Stimulated activated CD4-positive, alpha-beta T cell treated with anti-CD3 and anti-CD28 coated beads, Interleukin-1b, Interleukin-23, amount 100 ng/mL, for 24 hours (primary cell): ENCODE measurements at regions not wholly inside any gene's neighbourhood (a gene's known extent, or its start where the extent isn't known, plus 50 kb on each side); places are given as distances from the start of the nearest gene placed in this dataset.

Experiments used
- DNase-seq, 4 experiments: peaks; one replicate each; pipeline ENCODE4 v3.0.0-alpha.2; 2020; ENCODE audit warnings: low read depth in 4 of 4, low spot score in 1 of 4

DNA sequence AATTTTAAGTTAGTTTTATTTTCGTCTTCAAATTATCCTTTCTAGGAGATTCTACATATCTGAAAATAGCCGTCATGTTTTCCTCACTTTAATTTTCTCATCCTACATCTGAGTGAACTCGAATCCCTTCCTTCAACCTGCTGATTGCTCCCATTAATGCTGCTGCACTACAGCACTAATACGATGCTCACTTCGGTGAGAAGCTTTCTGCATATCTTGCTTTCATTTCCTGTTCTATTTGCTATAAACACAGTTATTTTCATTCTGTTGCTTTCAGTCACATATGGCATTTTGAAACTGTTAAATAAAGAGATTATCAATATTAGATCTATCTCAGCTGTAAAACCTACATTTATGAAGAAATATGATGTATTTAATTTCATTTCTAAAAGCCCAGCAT is 749.2 kb downstream of the EFNA5 start:
- DNase-seq = no peak

DNA sequence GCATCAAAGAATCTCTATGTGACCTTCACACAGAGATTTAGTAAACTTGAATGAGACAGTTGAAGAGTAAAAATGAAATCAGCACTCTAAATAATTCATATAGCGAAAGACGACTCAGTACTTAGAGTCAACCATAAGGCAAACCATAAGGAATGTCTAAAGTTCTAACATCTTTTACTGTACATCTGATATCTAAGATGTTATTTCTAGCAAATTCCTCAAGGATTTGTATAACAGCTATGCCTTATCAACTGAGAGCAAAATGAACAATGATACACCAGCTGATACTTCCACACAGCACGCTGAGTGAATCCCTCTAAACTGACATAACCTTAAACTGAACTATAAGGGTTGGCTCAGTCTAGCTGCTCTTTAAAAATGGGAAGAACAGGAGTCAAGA is 760.3 kb downstream of the EFNA5 start:
- DNase-seq = no peak

- DNase-seq = no peak
These were observed 761.0 kb downstream of the EFNA5 start for GRCh38 chr5:106909716-106910115.

- no peak for DNase-seq
These were observed 762.8 kb downstream of the EFNA5 start for GRCh38 chr5:106907979-106908378.

DNA sequence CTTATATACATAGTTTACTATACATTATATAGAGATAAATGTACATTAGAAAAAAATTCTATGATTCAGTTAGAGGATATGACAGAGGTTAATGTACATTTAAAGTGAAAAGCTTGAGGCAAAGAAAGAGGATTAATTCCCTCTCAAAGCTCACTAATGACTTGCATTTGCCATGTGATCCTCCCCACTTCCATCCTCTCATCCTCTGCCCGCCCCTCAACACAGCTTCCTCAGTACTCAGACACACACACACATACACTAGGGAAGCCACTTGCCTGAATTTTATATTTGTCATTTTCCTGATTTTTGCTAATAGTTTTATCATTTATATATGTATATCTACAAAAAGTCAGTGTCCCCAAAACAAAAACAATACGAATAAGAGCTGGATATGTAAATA is 764.5 kb downstream of the EFNA5 start:
- DNase-seq = no peak

- no peak for DNase-seq
These were observed 775.8 kb downstream of the EFNA5 start for GRCh38 chr5:106894964-106895363.

DNA sequence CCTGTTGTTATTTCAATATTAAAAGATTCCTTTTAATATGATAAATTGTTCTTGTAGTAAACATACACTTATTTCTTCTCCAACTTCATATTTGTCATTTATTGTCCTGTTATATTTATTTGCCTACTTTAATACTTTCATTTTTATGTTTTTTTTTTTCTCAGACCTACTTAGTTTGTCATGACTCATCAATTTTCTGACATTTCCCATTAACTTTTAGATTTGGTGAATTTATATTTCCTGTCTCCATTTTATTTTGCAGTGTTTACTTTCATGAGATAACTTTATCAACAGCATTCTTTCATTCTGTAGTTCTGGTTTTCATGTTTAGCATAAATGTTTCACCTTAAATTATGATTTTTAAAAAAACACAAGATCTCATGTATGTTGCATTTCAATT is 788.7 kb downstream of the EFNA5 start:
- DNase-seq = no peak

DNA sequence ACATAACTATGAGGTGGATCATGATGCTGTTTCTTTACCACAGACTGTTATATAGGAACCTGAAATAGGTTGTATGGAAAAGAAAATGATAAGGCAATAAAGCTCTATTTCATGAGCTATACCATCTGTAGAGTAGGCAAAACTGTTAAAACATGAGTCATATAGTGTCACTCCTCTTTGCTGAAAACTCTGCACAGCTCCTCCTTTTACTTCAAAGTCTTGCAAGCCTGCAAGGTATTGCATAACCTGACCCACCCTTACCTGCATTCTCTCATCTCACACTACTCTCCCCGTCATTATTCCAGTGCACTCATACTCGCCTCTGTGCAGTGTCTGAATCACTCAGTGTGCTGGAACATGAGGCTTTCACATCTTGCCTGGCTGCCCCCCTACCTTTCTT is 790.1 kb downstream of the EFNA5 start:
- DNase-seq = no peak

GRCh38 chr5:106877881-106878280 is 792.9 kb downstream of the EFNA5 start:
- no peak for DNase-seq

GRCh38 chr5:106876665-106877194 is 794.0 kb downstream of the EFNA5 start:
- DNase-seq = no peak

- no peak for DNase-seq
These were observed 794.5 kb downstream of the EFNA5 start for GRCh38 chr5:106876298-106876622.

DNA sequence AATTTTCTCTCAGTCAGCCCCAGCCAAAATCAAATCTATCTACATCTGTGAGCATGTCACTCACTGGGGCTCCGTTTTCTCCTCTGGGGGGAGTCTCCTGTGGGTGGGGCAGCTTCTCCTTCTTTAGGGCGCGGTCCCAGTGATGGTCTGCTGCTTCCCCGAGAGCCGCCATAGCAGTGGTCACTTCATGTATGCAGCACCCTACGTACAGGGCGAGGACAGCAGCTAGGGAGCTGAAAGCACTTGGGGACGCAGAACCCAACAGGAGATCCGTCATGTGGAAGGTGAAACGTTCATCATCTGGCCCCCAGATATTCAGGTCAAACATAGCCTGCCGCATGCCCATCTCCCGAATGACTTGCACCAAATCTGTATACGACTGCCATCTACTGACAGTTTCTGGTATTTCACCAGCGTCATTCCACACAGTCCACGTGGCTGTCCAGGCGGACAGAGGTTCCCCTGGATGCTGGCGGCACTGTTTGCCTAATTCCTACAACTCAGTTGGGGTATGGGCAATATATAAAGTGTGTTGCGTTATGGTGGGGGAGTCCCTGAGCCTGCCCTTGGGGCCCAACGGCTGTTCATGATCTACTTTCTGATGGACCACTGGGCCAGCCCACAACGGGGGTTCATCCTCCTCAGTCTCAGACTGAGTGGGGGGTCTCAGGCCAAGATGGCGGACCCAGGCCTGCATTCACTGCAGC is 795.0 kb downstream of the EFNA5 start:
- DNase-seq = no peak

DNA sequence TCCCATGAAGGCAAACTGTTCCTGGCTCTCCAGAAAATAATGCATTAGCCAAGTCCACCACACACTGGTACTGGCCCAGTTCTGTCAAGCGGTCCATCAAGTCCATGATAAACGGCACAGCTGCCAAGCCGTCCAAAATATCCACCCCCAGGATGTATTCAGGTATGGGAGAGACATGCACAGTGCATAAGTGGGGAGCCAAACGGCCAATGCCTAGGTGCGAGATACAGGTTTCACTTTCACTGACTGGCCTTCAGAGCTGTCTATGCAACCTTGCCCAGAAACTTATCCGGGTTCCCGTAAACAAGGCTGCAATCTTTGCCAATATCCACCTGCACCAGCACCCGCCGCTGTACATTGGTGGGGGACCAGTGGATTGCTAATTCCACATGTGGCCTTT is 795.8 kb downstream of the EFNA5 start:
- no peak for DNase-seq

- no peak for DNase-seq
These were observed 796.2 kb downstream of the EFNA5 start for GRCh38 chr5:106874531-106874930.

GRCh38 chr5:106873568-106873967 is 797.2 kb downstream of the EFNA5 start:
- DNase-seq = no peak

DNA sequence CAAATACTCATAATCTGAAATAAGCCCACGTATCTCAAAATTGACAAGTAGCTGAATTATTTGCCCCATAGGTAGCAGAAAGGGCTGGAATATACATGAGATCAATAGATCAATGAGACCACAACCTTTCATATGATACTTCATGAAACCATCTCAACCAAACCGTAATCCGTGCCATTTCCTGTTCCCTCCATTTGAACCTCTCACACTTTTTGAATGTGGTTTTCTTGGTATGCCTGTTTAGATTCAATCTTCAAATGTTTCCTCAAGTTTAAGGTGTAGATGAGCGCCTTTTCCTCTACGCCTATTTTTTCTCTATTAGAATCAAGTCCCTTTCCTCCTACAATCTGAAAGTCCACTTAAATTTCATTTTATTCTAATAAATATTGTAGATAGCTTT is 805.5 kb downstream of the EFNA5 start:
- no peak for DNase-seq

- DNase-seq = no peak
These were observed 808.1 kb downstream of the EFNA5 start for GRCh38 chr5:106862450-106863193.

DNA sequence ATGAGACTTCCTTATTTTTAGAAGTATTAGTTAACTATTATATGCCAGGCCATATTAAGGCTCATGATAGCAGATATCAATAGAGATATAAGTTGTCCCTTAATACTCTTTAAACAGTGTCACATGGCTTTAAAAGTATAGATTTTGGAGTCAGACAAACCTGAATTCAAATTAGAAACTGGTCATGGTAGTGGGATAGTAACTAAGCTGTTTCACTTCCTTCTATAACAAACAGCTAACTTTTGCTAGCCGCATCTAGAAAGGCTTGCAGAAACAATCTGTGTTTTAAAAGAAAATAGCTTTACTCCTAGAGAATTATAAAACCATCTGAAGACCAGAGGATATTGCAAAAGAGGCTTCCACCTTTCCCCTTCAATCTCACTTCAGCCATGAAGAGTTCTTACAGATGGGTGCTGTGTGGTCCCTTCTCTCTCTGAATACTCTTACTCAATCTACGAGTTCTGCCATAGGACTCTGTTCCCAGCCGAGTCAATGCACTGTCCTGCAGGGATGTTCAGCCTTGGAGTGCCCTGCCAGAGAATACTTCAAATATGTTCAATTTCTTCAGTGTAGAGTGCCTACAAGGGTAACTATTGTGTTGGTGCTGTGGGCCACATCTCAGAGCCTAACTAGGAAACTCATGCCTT is 810.2 kb downstream of the EFNA5 start:
- no peak for DNase-seq

DNA sequence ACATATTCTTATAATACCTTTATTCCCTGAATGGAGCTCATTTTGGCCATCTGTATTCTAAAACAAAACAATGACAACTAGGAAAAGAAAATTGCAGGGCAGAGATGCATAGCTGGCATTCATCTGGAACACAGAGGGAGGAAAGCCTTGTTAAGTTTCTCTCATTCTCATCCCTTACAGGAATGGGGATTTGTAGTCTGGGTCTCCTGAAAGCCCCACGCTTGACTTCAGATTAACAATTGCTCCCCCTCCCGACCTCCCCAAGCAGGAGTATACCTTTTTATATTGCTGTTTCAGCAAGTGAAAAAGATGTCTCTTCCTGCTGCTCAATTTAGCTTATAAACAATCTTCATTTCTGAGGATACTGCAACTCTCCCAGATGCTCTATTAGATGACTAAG is 812.1 kb downstream of the EFNA5 start:
- no peak for DNase-seq

GRCh38 chr5:106854922-106855321 is 815.8 kb downstream of the EFNA5 start:
- DNase-seq = no peak

GRCh38 chr5:106854105-106854687 is 816.5 kb downstream of the EFNA5 start:
- no peak for DNase-seq

DNA sequence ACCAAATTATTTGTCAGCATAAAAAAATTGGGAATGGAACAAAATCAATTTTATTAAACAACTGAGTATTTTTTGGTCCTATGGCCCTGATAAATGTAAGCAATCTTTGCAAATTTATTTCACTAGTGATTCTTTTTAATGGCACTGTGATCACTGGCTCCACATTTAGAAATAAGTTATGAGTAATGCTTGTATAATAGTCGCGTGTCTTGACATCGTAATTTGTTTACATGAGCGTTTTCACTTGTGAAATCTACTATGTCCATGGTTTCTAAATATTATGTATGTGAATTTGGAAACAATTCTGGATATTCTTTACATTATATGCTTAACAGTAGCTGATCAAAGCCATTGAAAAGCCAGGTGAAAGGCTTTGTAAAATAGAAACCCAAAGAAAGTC is 817.5 kb downstream of the EFNA5 start:
- no peak for DNase-seq
